ENCODE measurements at regions not wholly inside any gene's neighbourhood (a gene's known extent, or its start where the extent isn't known, plus 50 kb on each side); places are given as distances from the start of the nearest gene placed in this dataset.

DNA sequence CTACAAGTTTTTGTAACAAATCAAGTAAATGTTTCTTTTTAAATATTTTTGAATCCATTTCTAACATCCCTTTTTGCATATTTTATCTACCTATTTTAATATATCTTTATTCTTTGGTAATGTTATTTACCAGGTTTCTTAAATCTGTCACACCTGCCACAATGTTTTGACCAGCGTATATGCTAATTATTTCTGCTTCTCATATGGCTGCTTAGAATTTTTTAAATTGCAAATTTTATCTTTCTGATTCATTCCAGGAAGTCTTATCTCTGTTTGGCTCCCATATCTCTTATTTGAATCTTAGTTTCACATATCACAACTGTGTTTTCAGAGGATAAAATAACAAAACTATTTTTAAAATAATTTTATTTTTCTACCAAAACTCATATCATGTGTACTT lies 1411.1 kb downstream of the KCNT2 start:
- Mint-ChIP-seq H3K9me3 (ENCODE audit: unreplicated experiment) (no peaks in the 10 kb centered on the region), H3K4me1 (ENCODE audit: low read depth, unreplicated experiment) (no peaks in the 10 kb centered on the region), H3K4me3 (ENCODE audit: unreplicated experiment) (no peak overlapping the region), H3K27ac (ENCODE audit: unreplicated experiment) (no peak overlapping the region), H3K27me3 (ENCODE audit: insufficient read depth, unreplicated experiment) (peaks cover 3% of the 10 kb centered on the region), H3K36me3 (ENCODE audit: insufficient read depth, unreplicated experiment) (no peaks in the 10 kb centered on the region)
- DNase-seq: no peak
- intact Hi-C loops (cut with micrococcal nuclease; ENCODE audit: unreplicated experiment): no loop called here
- ChIA-PET CTCF (no interaction called here), POLR2A (no interaction called here)
- H3K4me3 ChIP-seq (ENCODE audit: low read depth, low read length): no peak overlapping the region
- BruUV-seq (replicated peaks): no TSS peak
- H3K9me3 ChIP-seq: no peaks in the 10 kb centered on the region
- no peaks in the 10 kb centered on the region for H3K27me3 ChIP-seq (replicated peaks; ENCODE audit: control insufficient read depth, insufficient read depth, low read length)
- no peaks in the 10 kb centered on the region for H3K36me3 ChIP-seq (ENCODE audit: control insufficient read depth, insufficient read depth, low read length)
- H3K4me1 ChIP-seq: no peaks in the 10 kb centered on the region
- TF ChIP-seq, protein P1, sequence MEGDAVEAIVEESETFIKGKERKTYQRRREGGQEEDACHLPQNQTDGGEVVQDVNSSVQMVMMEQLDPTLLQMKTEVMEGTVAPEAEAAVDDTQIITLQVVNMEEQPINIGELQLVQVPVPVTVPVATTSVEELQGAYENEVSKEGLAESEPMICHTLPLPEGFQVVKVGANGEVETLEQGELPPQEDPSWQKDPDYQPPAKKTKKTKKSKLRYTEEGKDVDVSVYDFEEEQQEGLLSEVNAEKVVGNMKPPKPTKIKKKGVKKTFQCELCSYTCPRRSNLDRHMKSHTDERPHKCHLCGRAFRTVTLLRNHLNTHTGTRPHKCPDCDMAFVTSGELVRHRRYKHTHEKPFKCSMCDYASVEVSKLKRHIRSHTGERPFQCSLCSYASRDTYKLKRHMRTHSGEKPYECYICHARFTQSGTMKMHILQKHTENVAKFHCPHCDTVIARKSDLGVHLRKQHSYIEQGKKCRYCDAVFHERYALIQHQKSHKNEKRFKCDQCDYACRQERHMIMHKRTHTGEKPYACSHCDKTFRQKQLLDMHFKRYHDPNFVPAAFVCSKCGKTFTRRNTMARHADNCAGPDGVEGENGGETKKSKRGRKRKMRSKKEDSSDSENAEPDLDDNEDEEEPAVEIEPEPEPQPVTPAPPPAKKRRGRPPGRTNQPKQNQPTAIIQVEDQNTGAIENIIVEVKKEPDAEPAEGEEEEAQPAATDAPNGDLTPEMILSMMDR (IDR thresholded peaks at IDR 0.05; ENCODE audit: insufficient read depth in 1 of 2, low read depth in 1 of 2, low read length in 1 of 2, severe bottlenecking in 1 of 2, unreplicated experiment in 1 of 2): no peak

DNA sequence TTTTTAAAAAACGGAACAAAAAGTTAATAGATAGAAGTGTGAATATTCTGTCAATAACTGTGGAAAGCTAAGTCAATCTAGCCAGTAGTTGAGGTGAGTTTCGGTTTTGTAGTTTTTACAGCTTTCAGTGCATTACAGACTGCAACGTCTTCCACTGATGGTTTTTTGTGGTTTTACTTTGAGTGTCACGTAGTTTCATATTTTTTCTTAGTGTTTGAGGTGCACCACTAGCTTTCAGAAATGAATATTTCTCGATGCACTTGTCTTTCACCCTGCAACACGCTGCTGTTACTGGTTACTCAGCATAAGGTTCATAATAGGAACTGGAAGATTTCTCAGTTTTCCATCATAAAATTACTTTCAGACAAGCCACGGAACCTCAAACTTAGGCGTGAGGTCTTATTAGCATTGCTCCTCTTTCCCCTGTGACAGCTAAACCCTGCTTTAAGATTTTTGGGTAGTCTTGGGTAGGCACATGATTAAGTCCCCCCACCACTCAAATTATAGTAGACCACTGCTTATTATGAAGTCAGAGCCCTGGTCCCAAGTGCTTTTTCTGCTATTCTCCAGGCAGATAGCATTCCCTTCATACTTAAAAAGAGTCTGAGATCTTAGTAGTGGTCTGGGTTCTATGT lies 1412.7 kb downstream of the KCNT2 start:
- POLR2A ChIA-PET: no interaction called here

DNA sequence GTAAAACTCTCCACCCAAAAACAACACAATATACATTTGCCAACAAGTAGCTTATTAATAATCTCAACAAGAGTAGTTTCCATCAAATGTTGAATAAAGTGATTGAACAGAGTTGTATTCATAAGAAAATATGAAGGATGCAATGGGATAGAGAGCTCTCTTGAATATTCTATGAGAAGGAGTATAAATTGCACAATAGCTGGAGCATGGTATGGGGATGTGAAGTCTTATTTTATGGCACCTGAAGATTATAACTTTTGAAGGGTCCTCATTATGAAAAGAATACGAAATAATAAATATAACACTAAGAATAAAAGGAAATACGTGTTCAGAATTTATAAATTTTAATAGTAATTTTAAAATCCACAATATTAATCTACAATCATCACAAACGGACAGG lies 1415.1 kb downstream of the KCNT2 start:
- peaks cover 3% of the 10 kb centered on the region for H3K27me3 Mint-ChIP-seq (ENCODE audit: insufficient read depth, unreplicated experiment)
- BruUV-seq (replicated peaks): no TSS peak
- Histone ChIP-seq H3K4me1 (no peaks in the 10 kb centered on the region), H3K4me3 (ENCODE audit: low read depth, low read length) (no peak overlapping the region), H3K36me3 (ENCODE audit: control insufficient read depth, insufficient read depth, low read length) (no peaks in the 10 kb centered on the region), H3K27me3 (replicated peaks; ENCODE audit: control insufficient read depth, insufficient read depth, low read length) (no peaks in the 10 kb centered on the region), H3K9me3 (no peaks in the 10 kb centered on the region)
- ChIA-PET CTCF (no interaction called here), POLR2A (no interaction called here)
- no peak overlapping the region for H3K4me3 Mint-ChIP-seq (ENCODE audit: unreplicated experiment)
- H3K36me3 Mint-ChIP-seq (ENCODE audit: insufficient read depth, unreplicated experiment): no peaks in the 10 kb centered on the region
- no peaks in the 10 kb centered on the region for H3K9me3 Mint-ChIP-seq (ENCODE audit: unreplicated experiment)
- intact Hi-C loops (cut with micrococcal nuclease; ENCODE audit: unreplicated experiment): no loop called here
- DNase-seq: no peak
- TF ChIP-seq, protein P1 (IDR thresholded peaks at IDR 0.05; ENCODE audit: insufficient read depth in 1 of 2, low read depth in 1 of 2, low read length in 1 of 2, severe bottlenecking in 1 of 2, unreplicated experiment in 1 of 2): no peak
- no peaks in the 10 kb centered on the region for H3K4me1 Mint-ChIP-seq (ENCODE audit: low read depth, unreplicated experiment)
- H3K27ac Mint-ChIP-seq (ENCODE audit: unreplicated experiment): no peak overlapping the region

More for the DNA sequence above, 1412.7 kb downstream of the KCNT2 start:
- intact Hi-C loops (cut with micrococcal nuclease; ENCODE audit: unreplicated experiment): no loop called here
- CTCF ChIA-PET: no interaction called here
- no peak overlapping the region for H3K4me3 ChIP-seq (ENCODE audit: low read depth, low read length)
- no peaks in the 10 kb centered on the region for H3K4me1 ChIP-seq
- no peaks in the 10 kb centered on the region for H3K9me3 ChIP-seq
- no peaks in the 10 kb centered on the region for H3K36me3 ChIP-seq (ENCODE audit: control insufficient read depth, insufficient read depth, low read length)
- TF ChIP-seq, protein P1 (IDR thresholded peaks at IDR 0.05; ENCODE audit: insufficient read depth in 1 of 2, low read depth in 1 of 2, low read length in 1 of 2, severe bottlenecking in 1 of 2, unreplicated experiment in 1 of 2): no peak
- no peaks in the 10 kb centered on the region for H3K36me3 Mint-ChIP-seq (ENCODE audit: insufficient read depth, unreplicated experiment)
- H3K27me3 Mint-ChIP-seq (ENCODE audit: insufficient read depth, unreplicated experiment): peaks cover 3% of the 10 kb centered on the region
- H3K9me3 Mint-ChIP-seq (ENCODE audit: unreplicated experiment): no peaks in the 10 kb centered on the region
- H3K27me3 ChIP-seq (replicated peaks; ENCODE audit: control insufficient read depth, insufficient read depth, low read length): no peaks in the 10 kb centered on the region
- no peak overlapping the region for H3K4me3 Mint-ChIP-seq (ENCODE audit: unreplicated experiment)
- no peak for DNase-seq
- H3K27ac Mint-ChIP-seq (ENCODE audit: unreplicated experiment): no peak overlapping the region
- no TSS peak for BruUV-seq (replicated peaks)
- no peaks in the 10 kb centered on the region for H3K4me1 Mint-ChIP-seq (ENCODE audit: low read depth, unreplicated experiment)
